Upper lobe of left lung (tissue), 6 donors: ENCODE measurements at regions not wholly inside any gene's neighbourhood (a gene's known extent, or its start where the extent isn't known, plus 50 kb on each side); places are given as distances from the start of the nearest gene placed in this dataset.

Experiments
- ATAC-seq, 2 donors: fragments of 200-7000 bp; cut with Tn5 transposase; one replicate each; pipeline ENCODE4 v1.9.1; 2022; ENCODE audit warnings: mild to moderate bottlenecking in 2 of 2, moderate library complexity in 2 of 2; ENCODE audit not compliant: low FRiP score in 2 of 2
- DNase-seq, 2 donors: peaks; one replicate each; pipeline ENCODE4 v3.0.0-alpha.2; 2019 to 2020
- H3K27ac ChIP-seq, 4 donors: fragments of 200-600 bp; sonication (generic); one replicate each; pipeline ENCODE4 v1.5.1; 2016 to 2019
- H3K27me3 ChIP-seq, 4 donors: fragments of 200-600 bp; sonication (generic); one replicate each; pipeline ENCODE4 v1.5.1; 2017 to 2019
- H3K36me3 ChIP-seq, 4 donors: fragments of 200-600 bp; sonication (generic); one replicate each; pipeline ENCODE4 v1.5.1; 2016 to 2019
- H3K4me1 ChIP-seq, 4 donors: fragments of 200-600 bp; sonication (generic); one replicate each; pipeline ENCODE4 v1.5.1; 2018 to 2019
- H3K4me3 ChIP-seq, 4 donors: fragments of 200-600 bp; sonication (generic); one replicate each; pipeline ENCODE4 v1.5.1; 2017 to 2019; ENCODE audit warnings: mild to moderate bottlenecking in 2 of 4, moderate library complexity in 1 of 4
- H3K9me3 ChIP-seq, 4 donors: fragments of 200-600 bp; sonication (generic); one replicate each; pipeline ENCODE4 v1.5.1; 2018 to 2019
- EP300 ChIP-seq, 4 donors: sonication (generic); formaldehyde crosslinking; IDR thresholded peaks; one replicate each; pipeline ENCODE4 v1.5.1; 2017; ENCODE audit warnings: antibody characterized with exemption in 4 of 4, control low read depth in 2 of 4
- POLR2A ChIP-seq, 4 donors: fragments of 450-650 bp; IDR thresholded peaks; one replicate each; pipeline ENCODE4 v1.5.1; 2016 to 2017; ENCODE audit warnings: antibody characterized with exemption in 4 of 4, mild to moderate bottlenecking in 2 of 4
- POLR2AphosphoS5 ChIP-seq, 2 donors: sonication (generic); formaldehyde crosslinking; IDR thresholded peaks; one replicate each; pipeline ENCODE4 v1.5.1; 2017; ENCODE audit warnings: antibody characterized with exemption in 2 of 2
- WGBS, 2 donors: methylation state at CpG; one replicate each; pipeline ENCODE4 v1.1.5; 2017 to 2018; 5-methylcytosine and 5-hydroxymethylcytosine counted together
- TF ChIP-seq, protein P1 (sequence below), 6 experiments: fragments of 450-650 bp in 4 of 6; fragments of 200-600 bp in 2 of 6; sonication (generic) in 2 of 6; IDR thresholded peaks; one replicate each; pipeline ENCODE4 v1.5.1; 2016 to 2019; ENCODE audit warnings: antibody characterized with exemption in 6 of 6
- donor health status: DM: no; HTN: no; CAD: no; lungs with moderate emphysema.
- donor health status: DM: no; HTN: yes; CAD: no; lungs with severe emphysema.

DNA sequence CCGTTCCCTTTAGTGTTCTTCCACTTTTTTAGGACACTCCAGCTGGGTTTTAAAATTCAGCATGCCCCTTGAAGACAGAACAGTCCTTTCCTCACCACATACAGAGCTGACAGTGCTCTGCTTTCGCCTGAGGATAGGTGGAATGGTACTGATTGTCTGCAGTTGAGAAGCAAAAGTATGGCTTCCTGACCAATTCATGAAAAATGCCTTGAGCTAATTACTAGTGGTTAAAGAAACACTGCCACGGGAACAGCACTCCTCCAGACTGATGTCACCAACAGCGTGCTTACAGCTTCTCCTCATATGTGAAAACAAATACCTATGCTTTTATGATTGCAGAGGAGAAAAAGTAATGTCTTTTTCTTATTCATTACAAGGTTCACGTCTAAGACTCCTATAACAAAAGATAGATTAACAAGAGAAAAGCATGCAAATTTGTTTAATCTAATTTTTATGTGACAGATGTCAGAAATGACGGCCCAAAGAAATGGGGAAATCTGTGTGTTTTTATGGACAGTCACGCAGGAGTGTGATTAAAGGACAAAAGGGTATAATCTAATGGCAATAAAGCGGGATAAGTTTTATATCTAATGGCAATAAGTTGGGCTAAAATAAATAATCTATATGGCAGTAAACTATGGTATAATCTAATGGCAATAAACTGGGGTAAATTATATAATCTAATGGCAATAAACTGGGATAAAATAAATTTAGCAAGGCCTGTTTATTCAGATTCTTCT, 123.4 kb upstream of the ARHGAP42 start:
- Histone ChIP-seq H3K4me3 (no peak overlapping the region), H3K36me3 (no peaks in the 10 kb centered on the region), H3K9me3 (no peaks in the 10 kb centered on the region), H3K27me3 (no peaks in the 10 kb centered on the region), H3K4me1 (no peaks in the 10 kb centered on the region), H3K27ac (no peak overlapping the region)
- ATAC-seq (no peak), DNase-seq (no peak)
- WGBS, 2 donors, result 86 to 91% methylated on average over 8 of the region's 8 CpGs
- TF ChIP-seq POLR2AphosphoS5 (IDR thresholded peaks at IDR 0.05), result no peak
- TF ChIP-seq POLR2A (IDR thresholded peaks at IDR 0.05), result no peak
- TF ChIP-seq EP300 (IDR thresholded peaks at IDR 0.05), result no peak
- TF ChIP-seq, protein P1, sequence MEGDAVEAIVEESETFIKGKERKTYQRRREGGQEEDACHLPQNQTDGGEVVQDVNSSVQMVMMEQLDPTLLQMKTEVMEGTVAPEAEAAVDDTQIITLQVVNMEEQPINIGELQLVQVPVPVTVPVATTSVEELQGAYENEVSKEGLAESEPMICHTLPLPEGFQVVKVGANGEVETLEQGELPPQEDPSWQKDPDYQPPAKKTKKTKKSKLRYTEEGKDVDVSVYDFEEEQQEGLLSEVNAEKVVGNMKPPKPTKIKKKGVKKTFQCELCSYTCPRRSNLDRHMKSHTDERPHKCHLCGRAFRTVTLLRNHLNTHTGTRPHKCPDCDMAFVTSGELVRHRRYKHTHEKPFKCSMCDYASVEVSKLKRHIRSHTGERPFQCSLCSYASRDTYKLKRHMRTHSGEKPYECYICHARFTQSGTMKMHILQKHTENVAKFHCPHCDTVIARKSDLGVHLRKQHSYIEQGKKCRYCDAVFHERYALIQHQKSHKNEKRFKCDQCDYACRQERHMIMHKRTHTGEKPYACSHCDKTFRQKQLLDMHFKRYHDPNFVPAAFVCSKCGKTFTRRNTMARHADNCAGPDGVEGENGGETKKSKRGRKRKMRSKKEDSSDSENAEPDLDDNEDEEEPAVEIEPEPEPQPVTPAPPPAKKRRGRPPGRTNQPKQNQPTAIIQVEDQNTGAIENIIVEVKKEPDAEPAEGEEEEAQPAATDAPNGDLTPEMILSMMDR (IDR thresholded peaks at IDR 0.05), result no peak

- H3K9me3 ChIP-seq, result no peaks in the 10 kb centered on the region
- 78% methylated on average over 3 to 4 of the region's 4 CpGs for WGBS, 2 donors
Measured at GRCh38 chr11:100573911-100574513, 113.1 kb upstream of the ARHGAP42 start.

DNA sequence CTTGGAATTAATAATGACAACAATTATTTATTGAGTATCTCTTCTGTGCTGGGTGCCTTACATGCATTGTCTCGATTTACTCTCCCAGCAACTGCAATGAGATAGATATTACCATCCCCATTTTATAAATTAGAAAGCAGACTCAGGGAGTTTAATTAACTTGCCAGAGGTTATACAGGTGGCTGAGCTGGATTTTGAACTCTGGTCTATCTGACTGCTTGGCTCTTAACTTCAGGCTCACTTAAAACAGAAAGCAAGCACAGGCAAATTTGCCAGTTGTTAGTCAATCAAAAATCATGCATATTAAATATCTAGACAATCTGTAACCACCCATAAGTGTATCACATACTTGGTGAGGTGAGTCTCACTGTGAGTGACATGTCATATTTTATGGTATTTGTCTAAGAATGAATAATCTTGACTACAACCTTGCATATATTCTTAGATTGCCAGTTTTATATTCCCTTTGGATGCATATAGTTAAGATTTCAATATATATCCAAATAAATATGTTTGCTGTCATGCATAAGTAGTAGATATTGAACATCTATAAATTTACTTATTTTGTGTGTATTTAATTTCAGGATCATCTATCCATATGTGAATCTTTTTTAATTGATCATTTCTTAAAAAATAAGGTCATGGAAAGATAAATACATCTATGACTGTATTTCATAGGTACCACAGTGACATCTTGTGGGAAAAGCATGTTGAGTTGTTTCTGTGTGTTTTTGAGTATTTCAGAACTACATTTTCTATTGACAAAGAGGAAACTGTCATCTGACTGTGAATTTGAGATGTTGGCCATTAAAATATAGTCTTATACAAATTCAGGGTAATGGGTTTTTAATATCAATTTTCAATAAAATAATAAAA, 112.0 kb upstream of the ARHGAP42 start:
- 86 to 89% methylated on average over 1 of the region's 1 CpG for whole genome bisulfite sequencing, 2 donors
- H3K4me3 ChIP-seq, result no peak overlapping the region
- no peak overlapping the region for H3K27ac ChIP-seq
- ATAC-seq, result no peak
- peaks cover 0 to 5% (median 2%) of the 10 kb centered on the region in 4 donors for H3K4me1 ChIP-seq
- DNase-seq, result no peak
- TF ChIP-seq POLR2A (IDR thresholded peaks at IDR 0.05) (no peak), EP300 (IDR thresholded peaks at IDR 0.05) (no peak), POLR2AphosphoS5 (IDR thresholded peaks at IDR 0.05) (no peak)
- TF ChIP-seq, protein P1 (IDR thresholded peaks at IDR 0.05), result no peak
- no peaks in the 10 kb centered on the region for H3K27me3 ChIP-seq
- H3K36me3 ChIP-seq, result no peaks in the 10 kb centered on the region
- H3K9me3 ChIP-seq, result no peaks in the 10 kb centered on the region

More at GRCh38 chr11:100573911-100574513, 113.1 kb upstream of the ARHGAP42 start:
- ATAC-seq (no peak), DNase-seq (no peak)
- TF ChIP-seq EP300 (IDR thresholded peaks at IDR 0.05) (no peak), POLR2AphosphoS5 (IDR thresholded peaks at IDR 0.05) (no peak), POLR2A (IDR thresholded peaks at IDR 0.05) (no peak)
- TF ChIP-seq, protein P1 (IDR thresholded peaks at IDR 0.05), result no peak
- H3K27me3 ChIP-seq, result no peaks in the 10 kb centered on the region
- H3K4me3 ChIP-seq, result no peak overlapping the region
- peaks cover 0 to 5% (median 2%) of the 10 kb centered on the region in 4 donors for H3K4me1 ChIP-seq
- H3K36me3 ChIP-seq, result no peaks in the 10 kb centered on the region
- H3K27ac ChIP-seq, result no peak overlapping the region

DNA sequence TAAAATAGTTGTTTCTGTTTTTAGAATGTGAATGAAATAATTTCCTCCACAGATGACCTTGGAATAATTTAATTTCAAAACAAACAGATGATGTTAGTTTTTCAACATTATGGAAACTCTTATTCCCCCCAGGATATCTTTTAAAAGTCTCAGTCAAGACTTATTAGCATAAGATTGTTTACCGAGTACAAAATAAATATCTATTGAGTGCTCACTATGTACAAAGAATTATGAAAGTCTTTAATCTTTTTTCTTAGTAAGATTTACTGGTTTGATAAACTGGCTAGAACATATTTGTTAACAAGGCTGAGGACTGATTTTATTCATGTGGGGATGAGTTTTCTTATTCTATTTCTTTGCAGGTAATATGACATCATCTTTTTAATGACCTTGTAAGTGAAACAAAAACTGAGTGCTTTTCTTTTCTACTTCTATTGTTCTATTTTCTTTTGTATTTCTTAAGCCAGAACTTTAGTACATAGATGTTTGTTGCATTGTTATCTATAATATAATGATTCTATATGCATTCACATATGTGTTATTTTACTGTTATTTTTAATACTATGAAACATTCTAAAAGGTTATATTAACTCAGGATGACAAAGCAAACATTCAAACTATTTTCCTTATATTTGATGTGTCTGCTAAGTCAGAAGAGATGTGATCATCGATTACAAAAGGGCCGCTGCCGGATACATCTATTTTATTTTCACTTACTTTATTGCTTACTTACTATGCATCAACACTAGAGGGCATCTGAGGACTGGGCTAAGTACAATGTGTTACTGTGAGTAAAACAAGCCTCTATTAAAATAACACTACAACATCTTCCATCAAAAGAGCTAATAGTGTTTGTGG, 111.0 kb upstream of the ARHGAP42 start:
- DNase-seq (no peak), ATAC-seq (peak in 1 of 2 donors; percentile 88)
- Histone ChIP-seq H3K36me3 (no peaks in the 10 kb centered on the region), H3K27ac (no peak overlapping the region), H3K27me3 (no peaks in the 10 kb centered on the region), H3K9me3 (no peaks in the 10 kb centered on the region), H3K4me3 (no peak overlapping the region), H3K4me1 (peaks cover 0 to 5% (median 2%) of the 10 kb centered on the region in 4 donors)
- WGBS, 2 donors, result 18 to 21% methylated on average over 4 of the region's 4 CpGs
- no peak for TF ChIP-seq POLR2AphosphoS5 (IDR thresholded peaks at IDR 0.05)
- no peak for TF ChIP-seq POLR2A (IDR thresholded peaks at IDR 0.05)
- TF ChIP-seq EP300 (IDR thresholded peaks at IDR 0.05), result no peak
- TF ChIP-seq, protein P1 (IDR thresholded peaks at IDR 0.05), result peak; percentile 34 to 72 (median 50)
